Adrenal gland (tissue), 9 donors: ENCODE measurements at regions not wholly inside any gene's neighbourhood (a gene's known extent, or its start where the extent isn't known, plus 50 kb on each side); places are given as distances from the start of the nearest gene placed in this dataset.

ENCODE experiments used
- DNase-seq, 7 donors: peaks; one replicate each; pipeline ENCODE4 v3.0.0-alpha.2; 2019 to 2020
- H3K27ac ChIP-seq, 5 donors: fragments of 200-600 bp; sonication (generic) in 4 of 5; 1 replicate in 3 of 5; 2 replicates in 2 of 5; pipeline versions ENCODE4 v1.5.1 to v1.8.0; 2016 to 2020; ENCODE audit warnings: mild to moderate bottlenecking in 1 of 5
- H3K27me3 ChIP-seq: fragments of 200-600 bp; 2 replicates; pipeline ENCODE4 v1.8.0; 2021
- H3K36me3 ChIP-seq, 2 donors: fragments of 200-600 bp; replicated peaks in 1 of 2; 1 replicate in 1 of 2; 2 replicates in 1 of 2; pipeline versions ENCODE4 v1.5.1 to v1.8.0; 2018 to 2022
- H3K4me1 ChIP-seq, 2 donors: fragments of 200-600 bp; replicated peaks in 1 of 2; 1 replicate in 1 of 2; 2 replicates in 1 of 2; pipeline versions ENCODE4 v1.5.1 to v1.8.0; 2018 to 2021
- H3K4me3 ChIP-seq, 4 donors: fragments of 200-600 bp; sonication (generic) in 3 of 4; one replicate each; pipeline ENCODE4 v1.5.1; 2016 to 2018
- H3K9me3 ChIP-seq, 3 donors: fragments of 200-600 bp; sonication (generic) in 1 of 3; replicated peaks in 1 of 3; 1 replicate in 2 of 3; 2 replicates in 1 of 3; pipeline versions ENCODE4 v1.5.1 to v1.8.0; 2016 to 2021
- POLR2A ChIP-seq, 2 donors: fragments of 450-650 bp; IDR thresholded peaks; one replicate each; pipeline ENCODE4 v1.6.1; 2017; ENCODE audit warnings: antibody characterized with exemption in 2 of 2, mild to moderate bottlenecking in 2 of 2, moderate library complexity in 1 of 2
- WGBS, 4 donors: extraction: QIAGEN DNeasy Blood & Tissue Kit in 2 of 4; methylation state at CpG; one replicate each; pipeline versions ENCODE4 v1.1.5 to v1.1.7; 2013 to 2017; 5-methylcytosine and 5-hydroxymethylcytosine counted together
- intact Hi-C, 2 donors: fragments of 100-400 bp; cut with DNase I; formaldehyde crosslinking; loops; one replicate each; pipeline versions ENCODE4 v1.14.1 to v1.15.0; 2022 to 2023
- TF ChIP-seq, protein P1 (sequence below), 6 experiments: fragments of 450-650 bp in 4 of 6; fragments of 200-600 bp in 2 of 6; sonication (generic) in 1 of 6; IDR thresholded peaks; 1 replicate in 5 of 6; 2 replicates in 1 of 6; pipeline versions ENCODE4 v1.5.1 to v1.8.0; 2016 to 2021; ENCODE audit warnings: antibody characterized with exemption in 6 of 6, mild to moderate bottlenecking in 2 of 6, moderate library complexity in 1 of 6
- donor health status: healthy with polysubstance abuse.
- donor health status: Bipolar disorder and iron deficiency.
- donor health status: DM: yes; HTN: yes; CAD: no.
- donor health status: DM: no; HTN: no; CAD: no.
- donor health status: DM: no; HTN: no; CAD: no.

- no peaks in the 10 kb centered on the region for H3K4me1 ChIP-seq
- DNase-seq = no peak
- no peak overlapping the region for H3K4me3 ChIP-seq
- TF ChIP-seq, protein P1, sequence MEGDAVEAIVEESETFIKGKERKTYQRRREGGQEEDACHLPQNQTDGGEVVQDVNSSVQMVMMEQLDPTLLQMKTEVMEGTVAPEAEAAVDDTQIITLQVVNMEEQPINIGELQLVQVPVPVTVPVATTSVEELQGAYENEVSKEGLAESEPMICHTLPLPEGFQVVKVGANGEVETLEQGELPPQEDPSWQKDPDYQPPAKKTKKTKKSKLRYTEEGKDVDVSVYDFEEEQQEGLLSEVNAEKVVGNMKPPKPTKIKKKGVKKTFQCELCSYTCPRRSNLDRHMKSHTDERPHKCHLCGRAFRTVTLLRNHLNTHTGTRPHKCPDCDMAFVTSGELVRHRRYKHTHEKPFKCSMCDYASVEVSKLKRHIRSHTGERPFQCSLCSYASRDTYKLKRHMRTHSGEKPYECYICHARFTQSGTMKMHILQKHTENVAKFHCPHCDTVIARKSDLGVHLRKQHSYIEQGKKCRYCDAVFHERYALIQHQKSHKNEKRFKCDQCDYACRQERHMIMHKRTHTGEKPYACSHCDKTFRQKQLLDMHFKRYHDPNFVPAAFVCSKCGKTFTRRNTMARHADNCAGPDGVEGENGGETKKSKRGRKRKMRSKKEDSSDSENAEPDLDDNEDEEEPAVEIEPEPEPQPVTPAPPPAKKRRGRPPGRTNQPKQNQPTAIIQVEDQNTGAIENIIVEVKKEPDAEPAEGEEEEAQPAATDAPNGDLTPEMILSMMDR (IDR thresholded peaks at IDR 0.05) = no peak
- TF ChIP-seq POLR2A (IDR thresholded peaks at IDR 0.05) = no peak
- no peaks in the 10 kb centered on the region for H3K36me3 ChIP-seq
- intact Hi-C loops = no loop called here
- 63 to 76% (median 70%) methylated on average over 4 of the region's 4 CpGs for WGBS, 4 donors
- H3K9me3 ChIP-seq = no peaks in the 10 kb centered on the region
- no peaks in the 10 kb centered on the region for H3K27me3 ChIP-seq
- H3K27ac ChIP-seq = no peak overlapping the region
Observed at GRCh38 chr18:39481281-39481680, 1915.7 kb upstream of the CELF4 start.

DNA sequence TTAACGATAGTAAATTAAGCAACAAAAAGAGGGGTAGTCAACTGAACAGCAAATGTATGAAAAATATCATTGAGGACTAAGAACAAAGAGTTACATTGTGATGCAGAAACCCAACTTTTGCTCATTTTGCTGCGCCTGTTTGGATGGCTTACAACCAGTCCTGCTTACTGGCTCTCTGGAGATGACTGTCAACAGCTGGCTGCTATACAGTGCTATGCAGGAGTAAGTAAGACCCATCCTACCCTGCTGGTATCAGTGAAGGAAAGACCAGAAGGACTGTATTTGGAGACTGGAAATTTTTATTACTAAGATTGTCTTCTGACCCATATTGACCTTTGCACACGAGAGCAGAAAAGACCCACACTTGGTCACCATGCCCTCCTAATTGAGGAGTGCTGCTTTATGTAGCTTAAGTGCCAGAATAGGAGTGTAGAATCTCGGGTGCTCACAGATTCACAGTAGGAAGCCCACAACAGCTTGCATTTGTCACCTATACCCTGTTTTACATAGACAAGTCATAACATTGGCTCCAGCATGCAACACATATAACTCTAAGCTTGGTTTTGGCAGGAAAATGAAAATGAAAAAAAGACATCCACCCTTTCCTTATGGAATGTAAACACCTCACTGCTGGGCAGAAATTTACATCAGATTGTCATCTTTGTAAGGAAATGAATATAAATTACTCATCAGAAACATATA lies 1915.0 kb upstream of the CELF4 start:
- H3K4me1 ChIP-seq = no peaks in the 10 kb centered on the region
- H3K9me3 ChIP-seq = no peaks in the 10 kb centered on the region
- TF ChIP-seq, protein P1 (IDR thresholded peaks at IDR 0.05) = no peak
- TF ChIP-seq POLR2A (IDR thresholded peaks at IDR 0.05) = no peak
- H3K36me3 ChIP-seq = no peaks in the 10 kb centered on the region
- no peak overlapping the region for H3K27ac ChIP-seq
- WGBS, 4 donors = 63 to 84% (median 79%) methylated on average over 4 of the region's 4 CpGs
- no peak for DNase-seq
- no peaks in the 10 kb centered on the region for H3K27me3 ChIP-seq
- intact Hi-C loops = no loop called here
- H3K4me3 ChIP-seq = no peak overlapping the region

- Histone ChIP-seq H3K4me1 (peaks cover 0 to 7% of the 10 kb centered on the region in 2 donors), H3K27me3 (no peaks in the 10 kb centered on the region), H3K36me3 (no peaks in the 10 kb centered on the region), H3K4me3 (no peak overlapping the region), H3K9me3 (no peaks in the 10 kb centered on the region), H3K27ac (no peak overlapping the region)
- DNase-seq = no peak
- TF ChIP-seq POLR2A (IDR thresholded peaks at IDR 0.05) = no peak
- TF ChIP-seq, protein P1 (IDR thresholded peaks at IDR 0.05) = no peak
- intact Hi-C loops = no loop called here
Observed at GRCh38 chr18:39464006-39464405, 1898.4 kb upstream of the CELF4 start.

- no peaks in the 10 kb centered on the region for H3K36me3 ChIP-seq
- peaks cover 0 to 7% of the 10 kb centered on the region in 2 donors for H3K4me1 ChIP-seq
- no peak overlapping the region for H3K4me3 ChIP-seq
- H3K27ac ChIP-seq = no peak overlapping the region
- WGBS, 4 donors = 70 to 78% (median 71%) methylated on average over 1 of the region's 1 CpG
- TF ChIP-seq, protein P1 (IDR thresholded peaks at IDR 0.05) = no peak
- TF ChIP-seq POLR2A (IDR thresholded peaks at IDR 0.05) = no peak
- H3K9me3 ChIP-seq = no peaks in the 10 kb centered on the region
- intact Hi-C loops = no loop called here
- no peaks in the 10 kb centered on the region for H3K27me3 ChIP-seq
- DNase-seq = no peak
Observed at GRCh38 chr18:39462436-39462835, 1896.8 kb upstream of the CELF4 start.
